HCT116 (cell line): ENCODE measurements at regions not wholly inside any gene's neighbourhood (a gene's known extent, or its start where the extent isn't known, plus 50 kb on each side); places are given as distances from the start of the nearest gene placed in this dataset.

Source experiments
- ATAC-seq: fragments of 200-7000 bp; cut with Tn5 transposase; 2 replicates; pipeline ENCODE4 v1.9.1; 2020; ENCODE audit warnings: mild to moderate bottlenecking, moderate library complexity
- BruUV-seq: library from RNA; stranded (reverse); fragments of 400-500 nt; replicated peaks from 2 replicates; lab custom pipeline; 2021; lab: Mats Ljungman, UMichigan
- CTCF ChIA-PET: fragments of 300-600 bp; sonication (Branson Sonifier 250); formaldehyde crosslinking; loops from one replicate; lab custom pipeline; 2021; ENCODE audit warnings: antibody characterized with exemption; lab: Charles Lee
- POLR2A ChIA-PET: fragments of 300-600, 350-600 bp; sonication (Branson Sonifier 250); formaldehyde crosslinking; loops from one replicate; lab custom pipeline; 2021; ENCODE audit warnings: antibody characterized with exemption; lab: Charles Lee
- RAD21 ChIA-PET, 2 experiments: fragments of 300-600 bp; sonication (Branson Sonifier 250); formaldehyde crosslinking; loops; one replicate each; lab custom pipeline; 2023; ENCODE audit warnings: low total read pairs in 2 of 2; ENCODE audit not compliant: uncharacterized antibody in 2 of 2, unreplicated experiment in 2 of 2, low non-redundant PET in 1 of 2; lab: Charles Lee
- DNase-seq: peaks from one replicate; pipeline ENCODE4 v3.0.0-alpha.2; 2010; ENCODE audit warnings: low read depth, low spot score
- H2AFZ ChIP-seq: fragments of 200-600 bp; shearing (Covaris generic), sonication (generic); 2 replicates; pipeline ENCODE4 v1.6.1; 2017; ENCODE audit warnings: low read depth, mixed run types, mixed read lengths, antibody characterized with exemption, low read length; ENCODE audit not compliant: poor library complexity, severe bottlenecking
- H3K27ac ChIP-seq: 2 replicates; pipeline ENCODE4 v1.5.1; 2012; ENCODE audit warnings: low read depth, low read length
- H3K27me3 ChIP-seq: fragments of 200-600 bp; sonication (generic); 2 replicates; pipeline ENCODE4 v1.6.1; 2016; ENCODE audit warnings: mixed run types, low read length, mixed read lengths; ENCODE audit not compliant: insufficient read depth
- H3K36me3 ChIP-seq, 2 experiments: fragments of 200-500 bp in 1 of 2; fragments of 200-600 bp in 1 of 2; sonication (Bioruptor generic) in 1 of 2; sonication (generic) in 1 of 2; 2 replicates each; pipeline versions ENCODE4 v1.5.1 to v1.6.1; 2014 to 2016; ENCODE audit warnings: low read length in 2 of 2, inconsistent platforms in 1 of 2, mixed read lengths in 1 of 2, mixed run types in 1 of 2; ENCODE audit not compliant: insufficient read depth in 2 of 2, control insufficient read depth in 1 of 2
- H3K4me1 ChIP-seq, 2 experiments: fragments of 200-600 bp in 1 of 2; sonication (generic) in 1 of 2; 2 replicates each; pipeline versions ENCODE4 v1.5.1 to v1.6.1; 2012 to 2017; ENCODE audit warnings: low read length in 2 of 2, inconsistent platforms in 1 of 2, mild to moderate bottlenecking in 1 of 2, mixed read lengths in 1 of 2, mixed run types in 1 of 2, moderate library complexity in 1 of 2; ENCODE audit not compliant: insufficient read depth in 2 of 2, control insufficient read depth in 1 of 2
- H3K4me2 ChIP-seq: fragments of 200-600 bp; sonication (generic); 2 replicates; pipeline ENCODE4 v1.6.1; 2017; ENCODE audit warnings: mixed run types, low read length, mixed read lengths
- H3K4me3 ChIP-seq, 2 experiments: fragments of 200-600 bp in 1 of 2; sonication (generic) in 1 of 2; replicated peaks in 1 of 2; 2 replicates each; pipeline ENCODE4 v1.5.1; 2011 to 2016; ENCODE audit warnings: low read length in 2 of 2, control low read depth in 1 of 2, low read depth in 1 of 2, mild to moderate bottlenecking in 1 of 2, mixed read lengths in 1 of 2, mixed run types in 1 of 2
- H3K79me2 ChIP-seq: fragments of 200-600 bp; sonication (generic); 2 replicates; pipeline ENCODE4 v1.6.1; 2017; ENCODE audit warnings: mild to moderate bottlenecking, mixed run types, low read length, moderate library complexity, mixed read lengths; ENCODE audit not compliant: insufficient read depth
- H3K9ac ChIP-seq: fragments of 200-600 bp; sonication (generic); 2 replicates; pipeline ENCODE4 v1.6.1; 2016; ENCODE audit warnings: low read length, mixed read lengths
- H3K9me2 ChIP-seq: fragments of 200-600 bp; sonication (generic), shearing (Covaris generic); 2 replicates; pipeline ENCODE4 v1.6.1; 2017; ENCODE audit warnings: mixed run types, mild to moderate bottlenecking, moderate library complexity; ENCODE audit not compliant: insufficient read depth
- H3K9me3 ChIP-seq, 2 experiments: fragments of 200-500 bp in 1 of 2; fragments of 200-600 bp in 1 of 2; sonication (Bioruptor generic) in 1 of 2; sonication (generic) in 1 of 2; 2 replicates each; pipeline ENCODE4 v1.6.1; 2014 to 2017; ENCODE audit warnings: low read length in 2 of 2, mixed read lengths in 2 of 2, inconsistent platforms in 1 of 2, low read depth in 1 of 2, mild to moderate bottlenecking in 1 of 2, mixed run types in 1 of 2, moderate library complexity in 1 of 2; ENCODE audit not compliant: control insufficient read depth in 1 of 2, insufficient read depth in 1 of 2
- H4K20me1 ChIP-seq: fragments of 200-600 bp; sonication (generic), shearing (Covaris generic); 2 replicates; pipeline ENCODE4 v1.6.1; 2017; ENCODE audit warnings: mixed run types, mild to moderate bottlenecking, moderate library complexity; ENCODE audit not compliant: insufficient read depth
- CBX3 ChIP-seq: IDR thresholded peaks from 2 replicates; pipeline ENCODE4 v1.6.1; 2012; ENCODE audit warnings: low read depth
- CEBPB ChIP-seq: IDR thresholded peaks from 2 replicates; pipeline ENCODE4 v1.6.1; 2012; ENCODE audit warnings: low read depth
- EGR1 ChIP-seq: IDR thresholded peaks from 2 replicates; pipeline ENCODE4 v1.6.1; 2012; ENCODE audit warnings: low read depth
- ELF1 ChIP-seq: IDR thresholded peaks from 2 replicates; pipeline ENCODE4 v1.6.1; 2012; ENCODE audit warnings: low read depth, borderline replicate concordance
- EZH2 ChIP-seq: fragments of 200-600 bp; sonication (generic); IDR thresholded peaks from 2 replicates; pipeline ENCODE4 v1.6.1; 2017; ENCODE audit warnings: antibody characterized with exemption, mixed run types
- FOSL1 ChIP-seq: IDR thresholded peaks from 2 replicates; pipeline ENCODE4 v1.6.1; 2012; ENCODE audit warnings: low read depth
- MAX ChIP-seq: IDR thresholded peaks from 2 replicates; pipeline ENCODE4 v1.6.1; 2012
- POLR2A ChIP-seq: IDR thresholded peaks from 2 replicates; pipeline ENCODE4 v1.7.0; 2011; ENCODE audit warnings: borderline replicate concordance; ENCODE audit not compliant: insufficient read depth, insufficient read length; ENCODE audit errors: extremely low read depth
- POLR2AphosphoS5 ChIP-seq: IDR thresholded peaks from 2 replicates; pipeline ENCODE4 v1.6.1; 2011; ENCODE audit warnings: mild to moderate bottlenecking, low read depth, low read length, moderate library complexity
- RAD21 ChIP-seq: IDR thresholded peaks from 2 replicates; pipeline ENCODE4 v1.6.1; 2012; ENCODE audit warnings: low read depth, mild to moderate bottlenecking
- REST ChIP-seq: IDR thresholded peaks from 2 replicates; pipeline ENCODE4 v1.6.1; 2012; ENCODE audit warnings: low read depth
- SP1 ChIP-seq: IDR thresholded peaks from 2 replicates; pipeline ENCODE4 v1.6.1; 2012; ENCODE audit warnings: low read depth
- SRF ChIP-seq: IDR thresholded peaks from 2 replicates; pipeline ENCODE4 v1.6.1; 2012; ENCODE audit warnings: low read depth
- TCF7L2 ChIP-seq: IDR thresholded peaks from 2 replicates; pipeline ENCODE4 v1.7.0; 2011; ENCODE audit warnings: borderline replicate concordance, inconsistent platforms; ENCODE audit not compliant: insufficient read depth, insufficient read length; ENCODE audit errors: extremely low read depth
- YY1 ChIP-seq: IDR thresholded peaks from 2 replicates; pipeline ENCODE4 v1.6.1; 2011; ENCODE audit warnings: low read length, low read depth, moderate library complexity, mild to moderate bottlenecking; ENCODE audit not compliant: insufficient replicate concordance; ENCODE audit errors: extremely low read depth
- ZBTB33 ChIP-seq: IDR thresholded peaks from 2 replicates; pipeline ENCODE4 v1.6.1; 2011; ENCODE audit warnings: mild to moderate bottlenecking, low read length, moderate library complexity; ENCODE audit not compliant: insufficient replicate concordance; ENCODE audit errors: extremely low read depth
- ZFX ChIP-seq: fragments of 450-650 bp; IDR thresholded peaks from 2 replicates; pipeline ENCODE4 v1.6.1; 2017
- ZNF274 ChIP-seq: fragments of 200-500 bp; sonication (Bioruptor generic); IDR thresholded peaks from 2 replicates; pipeline ENCODE4 v1.6.1; 2014; ENCODE audit warnings: mild to moderate bottlenecking, low read depth, low read length, inconsistent platforms
- intact Hi-C: fragments of 100-400 bp; cut with micrococcal nuclease; formaldehyde crosslinking; loops from 2 replicates; pipeline ENCODE4 v1.10.0; 2022
- TF ChIP-seq, protein P1 (sequence below), 3 experiments: fragments of 200-600 bp in 1 of 3; sonication (generic) in 1 of 3; IDR thresholded peaks in 2 of 3; conservative IDR thresholded peaks in 1 of 3; 2 replicates each; pipeline ENCODE4 v1.5.1; 2012 to 2017; ENCODE audit warnings: low read depth in 2 of 3, low read length in 2 of 3, antibody characterized with exemption in 1 of 3, borderline replicate concordance in 1 of 3, control low read depth in 1 of 3, mild to moderate bottlenecking in 1 of 3, mixed read lengths in 1 of 3, mixed run types in 1 of 3, moderate library complexity in 1 of 3; ENCODE audit not compliant: insufficient read depth in 1 of 3
- TF ChIP-seq, protein P2 (sequence below): IDR thresholded peaks from 2 replicates; pipeline ENCODE4 v1.6.1; 2012

GRCh38 chr12:82054566-82054965 is 295.4 kb upstream of the PPFIA2 start:
- H3K9ac ChIP-seq, result no peak overlapping the region
- no peak for DNase-seq
- intact Hi-C loops, result no loop called here
- H4K20me1 ChIP-seq, result no peaks in the 10 kb centered on the region
- H3K9me3 ChIP-seq, result no peaks in the 10 kb centered on the region
- RAD21 ChIA-PET, result no interaction called here
- H3K27me3 ChIP-seq, result no peaks in the 10 kb centered on the region
- POLR2A ChIA-PET, result no interaction called here
- ATAC-seq, result no peak
- H3K4me3 ChIP-seq, result no peak overlapping the region
- no peak overlapping the region for H3K4me2 ChIP-seq
- CTCF ChIA-PET, result no interaction called here
- BruUV-seq, result no TSS peak
- no peaks in the 10 kb centered on the region for H3K79me2 ChIP-seq
- peaks cover 6 to 15% of the 10 kb centered on the region in 2 experiments; a peak in 3 of 4 replicates for H3K4me1 ChIP-seq
- H3K36me3 ChIP-seq, result no peaks in the 10 kb centered on the region
- no peak overlapping the region for H3K27ac ChIP-seq
- no peaks in the 10 kb centered on the region for H3K9me2 ChIP-seq
- TF ChIP-seq ZFX (no peak), EZH2 (no peak), YY1 (no peak), POLR2A (no peak), CEBPB (no peak), REST (no peak), ZNF274 (no peak), SRF (no peak), POLR2AphosphoS5 (no peak), EGR1 (no peak), FOSL1 (no peak), SP1 (no peak), RAD21 (no peak), TCF7L2 (no peak), ZBTB33 (no peak), ELF1 (no peak), MAX (no peak), CBX3 (no peak)
- TF ChIP-seq, protein P1, sequence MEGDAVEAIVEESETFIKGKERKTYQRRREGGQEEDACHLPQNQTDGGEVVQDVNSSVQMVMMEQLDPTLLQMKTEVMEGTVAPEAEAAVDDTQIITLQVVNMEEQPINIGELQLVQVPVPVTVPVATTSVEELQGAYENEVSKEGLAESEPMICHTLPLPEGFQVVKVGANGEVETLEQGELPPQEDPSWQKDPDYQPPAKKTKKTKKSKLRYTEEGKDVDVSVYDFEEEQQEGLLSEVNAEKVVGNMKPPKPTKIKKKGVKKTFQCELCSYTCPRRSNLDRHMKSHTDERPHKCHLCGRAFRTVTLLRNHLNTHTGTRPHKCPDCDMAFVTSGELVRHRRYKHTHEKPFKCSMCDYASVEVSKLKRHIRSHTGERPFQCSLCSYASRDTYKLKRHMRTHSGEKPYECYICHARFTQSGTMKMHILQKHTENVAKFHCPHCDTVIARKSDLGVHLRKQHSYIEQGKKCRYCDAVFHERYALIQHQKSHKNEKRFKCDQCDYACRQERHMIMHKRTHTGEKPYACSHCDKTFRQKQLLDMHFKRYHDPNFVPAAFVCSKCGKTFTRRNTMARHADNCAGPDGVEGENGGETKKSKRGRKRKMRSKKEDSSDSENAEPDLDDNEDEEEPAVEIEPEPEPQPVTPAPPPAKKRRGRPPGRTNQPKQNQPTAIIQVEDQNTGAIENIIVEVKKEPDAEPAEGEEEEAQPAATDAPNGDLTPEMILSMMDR (IDR thresholded peaks at IDR 0.05 in 2 of 3, conservative IDR thresholded peaks at IDR 0.05 in 1 of 3; ENCODE audit: borderline replicate concordance in 1 of 3, insufficient read depth in 1 of 3, low read depth in 2 of 3, low read length in 2 of 3), result no peak
- TF ChIP-seq, protein P2, sequence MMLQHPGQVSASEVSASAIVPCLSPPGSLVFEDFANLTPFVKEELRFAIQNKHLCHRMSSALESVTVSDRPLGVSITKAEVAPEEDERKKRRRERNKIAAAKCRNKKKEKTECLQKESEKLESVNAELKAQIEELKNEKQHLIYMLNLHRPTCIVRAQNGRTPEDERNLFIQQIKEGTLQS, result no peak
- H2AFZ ChIP-seq, result no peak overlapping the region
